Left renal pelvis (tissue), 4 donors: ENCODE measurements at regions not wholly inside any gene's neighbourhood (a gene's known extent, or its start where the extent isn't known, plus 50 kb on each side); places are given as distances from the start of the nearest gene placed in this dataset.
"Not testable (repeated sequence)": the region's sequence is repeated elsewhere in the genome, so short reads cannot be mapped to it uniquely, and the experiment has no call there.

Source experiments
- DNase-seq, 4 donors: peaks; one replicate each; pipeline ENCODE4 v3.0.0-alpha.2; 2013; ENCODE audit warnings: low read depth in 4 of 4, low spot score in 3 of 4

DNA sequence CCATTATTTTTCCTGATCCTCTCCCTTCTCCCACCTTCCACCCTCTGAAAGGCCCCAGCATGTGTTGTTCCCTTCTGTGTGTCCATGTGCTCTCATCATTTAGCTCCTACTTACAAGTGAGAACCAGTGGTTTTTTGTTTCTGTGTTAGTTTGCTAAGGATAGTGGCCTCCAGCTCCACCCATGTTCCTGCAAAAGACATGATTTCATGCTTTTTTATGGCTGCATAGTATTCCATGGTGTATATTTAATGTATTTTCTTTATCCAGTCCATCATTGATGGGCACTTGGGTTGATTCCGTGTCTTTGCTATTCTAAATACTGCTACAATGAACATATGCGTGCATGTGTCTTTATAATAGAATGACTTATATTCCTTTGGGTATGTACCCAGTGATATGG is 89.4 kb upstream of the C1orf174 start:
- no peak for DNase-seq

- DNase-seq: no peak
Measured at GRCh38 chr1:3992103-3992556, 92.1 kb upstream of the C1orf174 start.

DNA sequence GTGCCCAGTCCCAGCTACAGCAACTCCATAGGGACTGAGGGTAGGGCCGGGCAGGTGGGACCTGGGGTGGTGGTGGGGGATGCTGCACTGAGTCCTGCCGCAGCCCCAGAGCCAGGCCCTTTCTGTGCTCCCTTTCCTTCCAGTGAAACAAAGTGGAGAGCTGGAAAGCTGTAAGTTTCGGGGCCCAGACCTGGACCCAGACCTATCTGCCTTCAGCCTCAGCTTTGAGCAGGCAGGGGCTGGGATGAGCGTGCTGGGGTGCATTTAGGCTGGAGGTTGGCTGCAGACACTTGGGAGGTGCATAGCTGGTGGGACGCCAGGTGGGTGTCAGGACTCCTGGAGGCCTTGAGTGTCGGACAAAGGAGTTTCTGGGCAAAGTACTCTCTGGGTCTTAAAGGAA is 92.7 kb upstream of the C1orf174 start:
- DNase-seq: no peak

- DNase-seq: no peak
Measured at GRCh38 chr1:3993619-3994375, 93.7 kb upstream of the C1orf174 start.

GRCh38 chr1:3995141-3995780 is 95.2 kb upstream of the C1orf174 start:
- DNase-seq: no peak

DNA sequence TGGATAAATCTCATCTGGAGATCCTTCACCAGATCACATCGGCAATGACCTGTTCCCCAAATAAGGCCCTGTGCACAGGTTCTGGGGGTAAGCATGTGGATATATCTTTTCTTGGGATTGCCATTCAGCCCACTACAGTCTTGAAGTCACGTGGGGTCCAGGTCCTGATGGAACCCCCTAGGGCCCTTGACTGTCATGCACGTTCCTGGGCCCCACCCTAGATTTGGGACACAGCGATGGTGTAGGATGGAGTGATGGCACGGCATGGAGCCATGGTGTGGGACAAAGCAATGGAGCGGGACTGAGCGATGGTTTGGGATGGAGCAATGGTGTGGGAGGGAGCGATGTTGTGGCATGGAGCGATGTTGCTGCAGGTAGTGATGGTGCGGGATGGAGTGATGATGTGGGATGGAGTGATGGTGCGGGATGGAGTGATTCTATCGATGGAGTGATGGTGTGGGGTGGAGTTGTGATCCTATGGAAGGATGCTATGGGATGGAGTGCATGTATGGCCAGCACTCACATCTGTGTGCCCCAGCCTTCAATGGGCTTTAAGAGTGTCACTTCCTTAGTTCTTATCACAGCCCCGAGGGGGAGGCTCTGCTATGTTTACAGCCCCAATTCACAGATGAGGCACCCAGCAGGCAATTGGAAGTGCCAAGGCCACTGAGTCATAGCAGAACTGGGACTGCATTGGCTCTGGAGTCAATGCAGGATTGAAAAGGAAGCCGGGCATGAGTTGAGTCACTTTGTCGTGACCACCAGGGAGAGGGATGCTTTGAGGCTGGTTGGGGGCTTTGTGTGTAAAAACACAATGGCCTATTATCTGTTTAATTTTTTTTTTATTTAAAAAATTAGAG is 97.0 kb upstream of the C1orf174 start:
- no peak for DNase-seq

GRCh38 chr1:3998086-3998485 is 98.0 kb upstream of the C1orf174 start:
- DNase-seq: no peak

DNA sequence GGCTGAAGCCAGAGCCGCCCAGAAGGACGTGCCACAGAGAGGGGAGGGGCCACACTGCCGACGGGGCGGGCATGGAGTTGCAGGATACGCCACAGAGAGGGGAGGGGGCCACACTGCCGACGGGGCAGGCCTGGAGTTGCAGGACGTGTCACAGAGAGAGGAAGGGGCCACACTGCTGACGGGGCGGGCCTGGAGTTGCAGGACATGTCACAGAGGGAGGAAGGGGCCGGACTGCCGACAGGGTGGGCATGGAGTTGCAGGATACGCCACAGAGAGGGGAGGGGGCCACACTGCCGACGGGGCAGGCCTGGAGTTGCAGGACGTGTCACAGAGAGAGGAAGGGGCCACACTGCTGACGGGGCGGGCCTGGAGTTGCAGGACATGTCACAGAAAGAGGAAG is 99.4 kb upstream of the C1orf174 start:
- not testable (repeated sequence) for DNase-seq

DNA sequence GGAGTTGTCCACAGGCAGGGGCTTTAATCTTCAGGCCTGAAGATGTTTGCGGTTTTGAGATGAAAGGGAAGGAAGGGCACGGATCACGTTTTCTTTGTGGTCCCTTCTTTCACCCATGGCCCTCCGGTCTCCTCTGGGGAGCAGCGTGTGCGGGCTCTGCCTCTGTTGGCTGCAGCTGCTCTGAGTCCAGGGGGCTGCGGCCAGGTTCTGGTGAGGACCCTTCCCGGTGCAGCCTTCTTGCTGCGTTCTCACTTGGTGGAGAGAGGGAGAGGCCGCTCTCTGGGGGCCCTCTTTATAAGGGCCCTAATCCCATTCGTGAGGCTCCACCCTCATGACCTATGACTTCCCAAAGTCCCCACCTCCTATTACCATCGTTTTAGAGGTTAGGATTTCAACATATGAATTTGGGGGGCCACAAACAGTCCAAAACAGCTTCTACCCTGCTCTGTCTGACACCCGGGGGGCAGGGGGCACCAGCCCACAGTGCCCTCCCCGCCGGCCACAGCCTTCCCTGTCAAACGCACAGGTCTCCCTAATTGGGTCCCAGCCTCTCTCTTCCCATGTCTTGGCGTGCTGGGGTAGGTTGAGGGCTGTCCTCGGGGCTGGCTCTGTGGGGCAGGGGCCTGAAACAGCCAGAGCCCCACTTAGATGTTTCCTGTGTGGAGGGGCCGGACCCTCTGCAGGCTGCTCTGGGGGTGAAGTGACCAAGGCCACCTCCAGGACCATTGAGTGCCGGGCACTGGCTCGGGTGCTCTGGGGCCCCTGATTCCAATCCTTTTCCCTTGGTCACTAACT is 100.1 kb upstream of the C1orf174 start:
- DNase-seq: no peak

DNA sequence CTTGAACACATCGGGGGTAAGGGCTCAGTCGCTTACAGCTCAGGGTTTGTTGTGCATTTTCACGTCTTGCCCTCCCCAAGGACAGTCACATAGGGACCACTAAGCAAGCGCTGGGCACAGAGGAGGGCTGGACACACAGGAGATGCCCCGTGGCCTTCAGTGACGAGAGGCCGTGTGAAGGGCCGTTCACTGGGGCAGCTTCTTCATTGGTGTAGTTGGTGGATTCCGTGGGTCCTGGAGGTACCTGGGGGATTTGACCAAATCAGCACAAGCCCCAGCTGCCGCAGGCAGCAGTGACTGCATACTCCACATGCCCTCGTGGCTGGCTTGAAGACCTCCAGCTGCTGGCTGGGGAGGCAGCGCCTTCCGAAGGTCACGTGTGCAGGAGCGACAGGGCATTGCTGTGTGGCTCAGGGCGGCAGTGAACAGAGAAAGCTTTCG is 100.8 kb upstream of the C1orf174 start:
- no peak for DNase-seq

- DNase-seq: no peak
Measured at GRCh38 chr1:4001461-4001860, 101.4 kb upstream of the C1orf174 start.

GRCh38 chr1:4002061-4002521 is 102.0 kb upstream of the C1orf174 start:
- DNase-seq: no peak

GRCh38 chr1:4002741-4003140 is 102.7 kb upstream of the C1orf174 start:
- no peak for DNase-seq

- DNase-seq: no peak
Measured at GRCh38 chr1:4003846-4004505, 103.9 kb upstream of the C1orf174 start.

DNA sequence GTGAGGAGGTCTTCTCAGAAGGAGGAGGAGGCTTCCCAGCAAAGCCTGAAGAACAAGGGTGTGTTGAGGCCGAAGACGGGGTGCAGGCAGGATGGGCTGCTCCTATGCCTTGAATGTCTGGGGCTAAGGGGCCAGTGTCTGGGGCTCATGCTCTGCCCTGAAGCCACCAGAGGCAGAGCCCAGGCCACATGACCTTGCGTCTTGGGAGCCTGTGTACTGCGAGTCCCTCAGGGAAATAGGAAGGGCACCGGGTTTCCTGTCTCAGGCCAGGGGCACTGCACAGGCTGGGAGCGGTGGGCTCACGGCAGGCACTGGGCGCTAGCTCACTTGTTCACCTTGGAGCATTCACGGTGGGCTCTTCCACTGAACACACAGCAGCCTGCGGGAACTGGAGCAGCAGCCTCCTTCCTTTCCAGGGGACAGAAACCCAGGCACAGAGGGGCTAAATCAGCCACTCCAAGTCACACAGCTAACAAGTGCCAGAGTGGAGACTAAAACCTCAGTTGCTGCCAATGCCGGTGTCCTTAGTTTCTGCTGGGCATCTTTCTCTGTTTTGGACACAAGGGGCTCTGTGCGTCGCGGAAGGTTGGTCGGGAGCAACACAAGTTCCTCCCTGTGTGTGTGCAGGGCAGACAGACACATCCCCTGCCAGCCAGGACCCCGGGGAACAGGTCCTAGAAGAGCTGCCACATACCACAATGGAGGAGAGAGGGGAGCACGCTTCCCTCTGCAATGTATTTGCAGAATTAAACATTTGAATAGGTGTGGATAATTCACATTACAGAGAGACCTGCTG is 104.8 kb upstream of the C1orf174 start:
- no peak for DNase-seq

GRCh38 chr1:4005431-4005830 is 105.4 kb upstream of the C1orf174 start:
- no peak for DNase-seq

DNA sequence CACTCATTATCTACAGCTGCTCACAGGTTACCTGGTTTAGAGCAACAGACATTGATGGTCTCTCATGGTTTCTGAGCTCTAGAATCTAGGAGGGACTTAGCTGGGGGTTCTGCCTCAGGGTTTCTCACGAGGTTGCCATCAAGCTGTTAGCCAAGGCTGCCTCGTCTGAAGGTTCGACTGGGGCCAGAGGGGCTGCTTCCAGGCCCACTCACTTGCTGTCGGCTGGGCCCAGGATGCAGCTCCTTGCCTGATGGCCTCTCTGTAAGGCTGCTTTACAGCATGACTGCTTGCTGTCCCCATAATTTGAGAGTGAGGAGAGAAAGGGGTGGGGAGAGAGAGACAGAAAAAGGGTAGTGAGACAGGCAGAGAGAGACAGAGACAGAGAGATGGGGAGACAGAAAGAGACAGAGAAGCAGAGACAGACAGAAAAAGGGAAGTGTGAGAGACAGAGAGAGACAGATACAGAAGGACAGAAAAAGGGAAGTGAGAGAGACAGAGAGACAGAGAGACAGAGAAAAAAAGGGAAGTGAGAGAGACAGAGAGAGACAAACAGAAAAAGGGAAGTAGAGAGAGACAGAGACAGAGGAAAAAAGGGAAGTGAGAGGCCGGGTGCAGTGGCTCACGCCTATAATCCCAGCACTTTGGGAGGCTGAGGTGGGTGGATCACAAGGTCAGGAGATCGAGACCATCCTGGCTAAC is 106.8 kb upstream of the C1orf174 start:
- DNase-seq: no peak

GRCh38 chr1:4010284-4010683 is 110.2 kb upstream of the C1orf174 start:
- DNase-seq: no peak
